Ovary (tissue), 7 donors: ENCODE measurements at regions not wholly inside any gene's neighbourhood (a gene's known extent, or its start where the extent isn't known, plus 50 kb on each side); places are given as distances from the start of the nearest gene placed in this dataset.

Experiments
- DNase-seq, 5 donors: peaks; one replicate each; pipeline ENCODE4 v3.0.0-alpha.2; 2019 to 2020
- H3K27ac ChIP-seq, 2 donors: fragments of 200-600 bp; one replicate each; pipeline versions ENCODE4 v1.5.1 to v1.8.0; 2019 to 2022
- H3K27me3 ChIP-seq: fragments of 200-600 bp; one replicate; pipeline ENCODE4 v1.8.0; 2022
- H3K36me3 ChIP-seq: fragments of 200-600 bp; sonication (generic); one replicate; pipeline ENCODE4 v1.5.1; 2019
- H3K4me1 ChIP-seq: one replicate; pipeline ENCODE4 v1.8.1; 2013; ENCODE audit warnings: mild to moderate bottlenecking, moderate library complexity; ENCODE audit not compliant: insufficient read depth
- H3K4me3 ChIP-seq: fragments of 200-600 bp; sonication (generic); one replicate; pipeline ENCODE4 v1.5.1; 2017
- H3K9me3 ChIP-seq, 2 donors: fragments of 200-600 bp in 1 of 2; sonication (generic) in 1 of 2; one replicate each; pipeline versions ENCODE4 v1.5.1 to v1.8.1; 2013 to 2019; ENCODE audit warnings: mild to moderate bottlenecking in 1 of 2, moderate library complexity in 1 of 2
- CTCF ChIP-seq, 3 donors: fragments of 450-650 bp in 2 of 3; fragments of 200-600 bp in 1 of 3; IDR thresholded peaks; one replicate each; pipeline versions ENCODE4 v1.5.1 to v1.8.0; 2016 to 2022; ENCODE audit warnings: antibody characterized with exemption in 3 of 3, mild to moderate bottlenecking in 1 of 3
- EP300 ChIP-seq: sonication (generic); formaldehyde crosslinking; IDR thresholded peaks from one replicate; pipeline ENCODE4 v1.6.1; 2017; ENCODE audit warnings: antibody characterized with exemption
- POLR2A ChIP-seq: fragments of 450-650 bp; IDR thresholded peaks from one replicate; pipeline ENCODE4 v1.6.1; 2017; ENCODE audit warnings: antibody characterized with exemption, mild to moderate bottlenecking, moderate library complexity
- WGBS, 3 donors: extraction: QIAGEN DNeasy Blood & Tissue Kit in 1 of 3; methylation state at CpG; one replicate each; pipeline versions ENCODE4 v1.1.5 to v1.1.7; 2013 to 2017; 5-methylcytosine and 5-hydroxymethylcytosine counted together
- intact Hi-C, 4 donors: fragments of 100-400 bp; cut with DNase I; formaldehyde crosslinking; loops; one replicate each; pipeline versions ENCODE4 v1.11.0 to v1.15.1; 2022 to 2023
- donor health status: DM: no; HTN: no; CAD: no; lungs with moderate emphysema.
- donor health status: DM: no; HTN: no; CAD: no.
- donor health status: Bipolar disorder and iron deficiency.
- donor health status: DM: no; HTN: no; CAD: no.
- donor health status: DM: yes; HTN: yes; CAD: no.

- Histone ChIP-seq H3K36me3 (no peaks in the 10 kb centered on the region), H3K4me1 (no peaks in the 10 kb centered on the region), H3K4me3 (no peak overlapping the region), H3K27ac (no peak overlapping the region), H3K9me3 (no peaks in the 10 kb centered on the region), H3K27me3 (no peaks in the 10 kb centered on the region)
- intact Hi-C loops = no loop called here
- WGBS, 3 donors = 46 to 65% (median 52%) methylated on average over 1 of the region's 1 CpG
- no peak for DNase-seq
- TF ChIP-seq EP300 = no peak
- no peak for TF ChIP-seq CTCF (IDR thresholded peaks at IDR 0.05)
- TF ChIP-seq POLR2A = no peak
These were observed 302.0 kb upstream of the ECI2 start for GRCh38 chr6:4437342-4437741.

GRCh38 chr6:4435981-4436445, 300.6 kb upstream of the ECI2 start:
- Histone ChIP-seq H3K27ac (no peak overlapping the region), H3K36me3 (no peaks in the 10 kb centered on the region), H3K4me1 (no peaks in the 10 kb centered on the region), H3K27me3 (no peaks in the 10 kb centered on the region), H3K4me3 (no peak overlapping the region), H3K9me3 (no peaks in the 10 kb centered on the region)
- DNase-seq = no peak
- 39 to 65% (median 49%) methylated on average over 2 of the region's 2 CpGs for WGBS, 3 donors
- no peak for TF ChIP-seq POLR2A
- no peak for TF ChIP-seq EP300
- TF ChIP-seq CTCF (IDR thresholded peaks at IDR 0.05) = no peak
- intact Hi-C loops = no loop called here

GRCh38 chr6:4434655-4435054, 299.3 kb upstream of the ECI2 start:
- WGBS, 3 donors = 86 to 89% (median 88%) methylated on average over 4 of the region's 4 CpGs
- no peak overlapping the region for H3K27ac ChIP-seq
- H3K36me3 ChIP-seq = no peaks in the 10 kb centered on the region
- no peaks in the 10 kb centered on the region for H3K9me3 ChIP-seq
- no peak for DNase-seq
- intact Hi-C loops = no loop called here
- no peaks in the 10 kb centered on the region for H3K4me1 ChIP-seq
- TF ChIP-seq POLR2A = no peak
- no peak for TF ChIP-seq CTCF (IDR thresholded peaks at IDR 0.05)
- no peak for TF ChIP-seq EP300
- no peaks in the 10 kb centered on the region for H3K27me3 ChIP-seq
- H3K4me3 ChIP-seq = no peak overlapping the region

DNA sequence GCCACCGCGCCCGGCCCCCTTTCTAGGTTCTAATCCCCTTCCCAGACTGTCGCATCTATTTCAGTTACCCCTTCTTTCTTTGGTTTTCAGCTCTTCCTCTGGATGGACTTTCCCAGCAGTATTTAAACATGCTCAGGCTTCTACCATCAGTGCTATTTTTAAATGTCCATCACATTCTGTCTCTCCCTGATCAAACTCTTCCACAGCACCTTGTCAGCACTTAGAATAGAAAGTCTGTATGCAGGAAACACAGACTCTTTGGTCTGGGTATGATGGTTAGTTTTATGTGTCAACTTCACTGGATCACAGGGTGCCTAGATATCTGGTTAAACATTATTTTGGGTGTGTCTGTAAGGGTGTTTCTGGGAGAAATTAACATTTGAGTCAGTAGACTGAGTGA, 297.8 kb upstream of the ECI2 start:
- Histone ChIP-seq H3K36me3 (no peaks in the 10 kb centered on the region), H3K4me3 (no peak overlapping the region), H3K4me1 (no peaks in the 10 kb centered on the region), H3K9me3 (no peaks in the 10 kb centered on the region), H3K27me3 (no peaks in the 10 kb centered on the region), H3K27ac (no peak overlapping the region)
- no peak for DNase-seq
- whole genome bisulfite sequencing, 3 donors = 92 to 97% (median 96%) methylated on average over 4 of the region's 4 CpGs
- intact Hi-C loops = no loop called here
- TF ChIP-seq CTCF (IDR thresholded peaks at IDR 0.05) (no peak), EP300 (no peak), POLR2A (no peak)

GRCh38 chr6:4426968-4427367, 291.6 kb upstream of the ECI2 start:
- Histone ChIP-seq H3K9me3 (no peaks in the 10 kb centered on the region), H3K27me3 (no peaks in the 10 kb centered on the region), H3K27ac (no peak overlapping the region), H3K4me3 (no peak overlapping the region), H3K4me1 (no peaks in the 10 kb centered on the region), H3K36me3 (no peaks in the 10 kb centered on the region)
- no peak for DNase-seq
- TF ChIP-seq POLR2A (no peak), CTCF (IDR thresholded peaks at IDR 0.05) (no peak), EP300 (no peak)
- intact Hi-C loops = no loop called here
- WGBS, 3 donors = 88 to 92% (median 88%) methylated on average over 5 of the region's 5 CpGs
